KMS-11 (cell line): ENCODE measurements at regions not wholly inside any gene's neighbourhood (a gene's known extent, or its start where the extent isn't known, plus 50 kb on each side); places are given as distances from the start of the nearest gene placed in this dataset.

Experiments
- H2AFZ ChIP-seq: fragments of 200-600 bp; sonication (generic); 2 replicates; pipeline ENCODE4 v1.6.1; 2016; ENCODE audit warnings: antibody characterized with exemption, mixed run types, low read depth
- H3K27ac ChIP-seq: fragments of 200-600 bp; sonication (generic); 2 replicates; pipeline ENCODE4 v1.6.1; 2016; ENCODE audit warnings: mild to moderate bottlenecking, mixed run types
- H3K27me3 ChIP-seq: fragments of 200-600 bp; sonication (generic); 2 replicates; pipeline ENCODE4 v1.6.1; 2017; ENCODE audit warnings: mild to moderate bottlenecking, low read depth, mixed run types, moderate library complexity; ENCODE audit not compliant: insufficient read depth
- H3K36me3 ChIP-seq: fragments of 200-600 bp; sonication (generic); 2 replicates; pipeline ENCODE4 v1.6.1; 2017; ENCODE audit warnings: mild to moderate bottlenecking, mixed run types; ENCODE audit not compliant: insufficient read depth
- H3K4me1 ChIP-seq: fragments of 200-600 bp; sonication (generic); 2 replicates; pipeline ENCODE4 v1.6.1; 2016; ENCODE audit warnings: mild to moderate bottlenecking, low read depth, mixed run types; ENCODE audit not compliant: poor library complexity, severe bottlenecking
- H3K4me2 ChIP-seq: fragments of 200-600 bp; sonication (generic); 2 replicates; pipeline ENCODE4 v1.7.0; 2016; ENCODE audit warnings: mild to moderate bottlenecking, mixed run types
- H3K4me3 ChIP-seq: fragments of 200-600 bp; sonication (generic); IDR thresholded peaks from 2 replicates; pipeline ENCODE4 v1.6.1; 2017; ENCODE audit warnings: low read depth, low read length, mixed read lengths; ENCODE audit not compliant: insufficient read depth
- H3K79me2 ChIP-seq: fragments of 200-600 bp; sonication (generic); 2 replicates; pipeline ENCODE4 v1.6.1; 2016; ENCODE audit warnings: low read depth, mixed run types; ENCODE audit not compliant: insufficient read depth
- H3K9ac ChIP-seq: fragments of 200-600 bp; sonication (generic); 2 replicates; pipeline ENCODE4 v1.6.1; 2016; ENCODE audit warnings: mild to moderate bottlenecking, mixed run types
- H4K20me1 ChIP-seq: fragments of 200-600 bp; sonication (generic); 2 replicates; pipeline ENCODE4 v1.6.1; 2016; ENCODE audit warnings: mild to moderate bottlenecking, mixed run types; ENCODE audit not compliant: insufficient read depth
- TF ChIP-seq, protein P1 (sequence below): fragments of 200-600 bp; sonication (generic); conservative IDR thresholded peaks from 2 replicates; pipeline ENCODE4 v1.6.1; 2017; ENCODE audit warnings: low read depth, mild to moderate bottlenecking, antibody characterized with exemption, low read length, moderate library complexity, mixed read lengths

DNA sequence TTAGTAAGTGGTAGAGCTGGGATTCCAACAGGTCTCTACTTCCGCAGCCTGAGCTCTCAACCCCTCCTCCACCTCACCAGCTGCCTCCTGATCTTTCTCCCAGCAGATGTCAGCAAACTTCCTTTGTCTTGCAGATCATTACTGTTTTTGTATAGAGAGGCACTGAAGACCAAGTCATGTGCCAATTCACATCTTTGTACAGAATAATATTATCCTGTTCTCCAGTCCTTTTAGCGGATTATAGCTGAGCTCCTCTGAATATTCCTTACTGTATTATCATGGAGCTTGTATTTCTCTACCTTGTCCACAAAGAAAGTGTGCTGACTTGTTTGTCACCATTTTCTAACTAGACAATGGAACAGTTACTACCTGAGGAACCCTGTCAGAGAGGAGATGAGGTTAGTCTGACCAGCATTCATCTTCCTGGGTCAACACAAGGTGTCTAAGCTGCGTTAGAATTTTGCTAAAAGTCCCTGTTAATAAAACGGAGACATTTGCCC, 142.3 kb upstream of the ARHGAP5 start:
- no peak overlapping the region for H3K9ac ChIP-seq
- no peak overlapping the region for H3K4me2 ChIP-seq
- H3K4me1 ChIP-seq = no peaks in the 10 kb centered on the region
- H3K4me3 ChIP-seq = no peak overlapping the region
- TF ChIP-seq, protein P1, sequence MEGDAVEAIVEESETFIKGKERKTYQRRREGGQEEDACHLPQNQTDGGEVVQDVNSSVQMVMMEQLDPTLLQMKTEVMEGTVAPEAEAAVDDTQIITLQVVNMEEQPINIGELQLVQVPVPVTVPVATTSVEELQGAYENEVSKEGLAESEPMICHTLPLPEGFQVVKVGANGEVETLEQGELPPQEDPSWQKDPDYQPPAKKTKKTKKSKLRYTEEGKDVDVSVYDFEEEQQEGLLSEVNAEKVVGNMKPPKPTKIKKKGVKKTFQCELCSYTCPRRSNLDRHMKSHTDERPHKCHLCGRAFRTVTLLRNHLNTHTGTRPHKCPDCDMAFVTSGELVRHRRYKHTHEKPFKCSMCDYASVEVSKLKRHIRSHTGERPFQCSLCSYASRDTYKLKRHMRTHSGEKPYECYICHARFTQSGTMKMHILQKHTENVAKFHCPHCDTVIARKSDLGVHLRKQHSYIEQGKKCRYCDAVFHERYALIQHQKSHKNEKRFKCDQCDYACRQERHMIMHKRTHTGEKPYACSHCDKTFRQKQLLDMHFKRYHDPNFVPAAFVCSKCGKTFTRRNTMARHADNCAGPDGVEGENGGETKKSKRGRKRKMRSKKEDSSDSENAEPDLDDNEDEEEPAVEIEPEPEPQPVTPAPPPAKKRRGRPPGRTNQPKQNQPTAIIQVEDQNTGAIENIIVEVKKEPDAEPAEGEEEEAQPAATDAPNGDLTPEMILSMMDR = no peak
- no peaks in the 10 kb centered on the region for H3K36me3 ChIP-seq
- H3K27ac ChIP-seq = no peak overlapping the region
- no peaks in the 10 kb centered on the region for H3K27me3 ChIP-seq
- no peak overlapping the region for H2AFZ ChIP-seq
- no peaks in the 10 kb centered on the region for H4K20me1 ChIP-seq
- H3K79me2 ChIP-seq = no peaks in the 10 kb centered on the region

DNA sequence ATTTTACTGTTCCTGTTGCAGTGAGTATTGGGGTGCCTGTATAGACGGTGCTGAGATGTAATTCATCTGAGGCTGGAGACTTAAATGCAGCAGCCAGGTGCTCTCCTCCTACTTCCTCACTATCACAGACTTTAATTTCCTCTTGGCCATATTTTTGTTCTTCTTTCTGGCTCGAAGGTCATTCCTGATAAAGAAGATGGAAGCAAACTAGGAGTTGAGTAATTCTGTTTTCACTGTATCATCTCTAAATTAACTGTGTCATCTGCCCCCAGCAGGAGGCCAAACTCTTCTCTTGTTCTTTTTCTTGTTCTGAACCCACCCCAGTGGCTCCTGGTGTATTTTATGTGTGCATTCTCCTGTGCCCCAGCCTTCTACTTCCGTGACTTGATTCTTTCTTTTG, 141.7 kb upstream of the ARHGAP5 start:
- H3K79me2 ChIP-seq = no peaks in the 10 kb centered on the region
- H3K36me3 ChIP-seq = no peaks in the 10 kb centered on the region
- H3K4me2 ChIP-seq = no peak overlapping the region
- H3K27ac ChIP-seq = no peak overlapping the region
- no peak overlapping the region for H3K9ac ChIP-seq
- TF ChIP-seq, protein P1 = no peak
- no peaks in the 10 kb centered on the region for H3K4me1 ChIP-seq
- no peak overlapping the region for H2AFZ ChIP-seq
- no peaks in the 10 kb centered on the region for H3K27me3 ChIP-seq
- H3K4me3 ChIP-seq = no peak overlapping the region
- H4K20me1 ChIP-seq = no peaks in the 10 kb centered on the region

DNA sequence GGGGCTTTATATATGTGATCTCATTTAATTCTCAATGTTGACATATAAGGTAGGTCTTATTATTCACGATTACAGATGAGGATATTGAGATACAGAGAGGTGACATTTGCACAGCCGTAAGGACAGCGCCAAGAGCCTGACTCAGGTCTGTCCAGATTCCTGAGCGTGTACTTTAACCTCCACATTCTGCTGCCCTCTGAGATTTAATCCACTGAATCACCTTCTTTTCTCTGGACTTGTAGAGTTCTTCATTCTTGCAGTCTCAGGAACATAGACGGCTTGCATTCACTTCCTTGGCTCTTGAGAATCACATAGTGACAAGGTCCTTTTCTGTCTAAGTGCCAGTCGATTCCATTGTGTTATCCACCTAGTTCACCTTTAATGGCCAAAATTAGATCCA, 141.0 kb upstream of the ARHGAP5 start:
- no peak overlapping the region for H3K9ac ChIP-seq
- no peak overlapping the region for H2AFZ ChIP-seq
- no peaks in the 10 kb centered on the region for H4K20me1 ChIP-seq
- no peaks in the 10 kb centered on the region for H3K79me2 ChIP-seq
- H3K27ac ChIP-seq = no peak overlapping the region
- H3K4me3 ChIP-seq = no peak overlapping the region
- H3K4me2 ChIP-seq = no peak overlapping the region
- H3K4me1 ChIP-seq = no peaks in the 10 kb centered on the region
- TF ChIP-seq, protein P1 = no peak
- no peaks in the 10 kb centered on the region for H3K36me3 ChIP-seq
- no peaks in the 10 kb centered on the region for H3K27me3 ChIP-seq

DNA sequence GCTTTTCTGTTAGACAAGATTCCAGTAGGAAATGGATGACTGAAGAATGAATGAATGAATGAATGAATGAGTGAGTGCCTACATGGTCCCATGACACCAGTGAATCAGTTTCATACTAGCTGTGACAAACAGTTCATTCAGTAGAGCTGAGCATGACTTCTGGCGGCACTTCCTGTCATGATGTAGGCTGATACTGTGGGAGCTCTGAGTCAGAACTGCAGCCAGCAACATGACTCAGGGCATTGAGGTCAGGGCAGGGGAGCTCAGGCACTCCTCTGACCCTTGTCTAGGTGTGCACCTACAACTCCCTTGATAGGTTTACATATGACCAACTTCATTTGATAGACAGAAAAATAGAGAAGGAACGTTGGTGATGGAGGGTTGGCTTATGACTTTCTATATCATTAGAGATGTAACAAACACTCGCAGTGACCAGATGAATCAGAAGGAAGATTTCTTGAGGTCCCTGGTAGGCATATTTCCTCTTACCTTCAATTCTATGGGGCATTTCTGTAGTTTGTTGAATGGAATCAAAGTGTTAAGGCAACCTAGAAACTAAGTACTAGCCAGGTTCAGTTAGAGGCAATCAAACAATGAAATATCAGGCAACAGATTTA, 139.3 kb upstream of the ARHGAP5 start:
- Histone ChIP-seq H3K4me2 (no peak overlapping the region), H3K4me3 (no peak overlapping the region), H3K9ac (no peak overlapping the region), H4K20me1 (no peaks in the 10 kb centered on the region), H3K27me3 (no peaks in the 10 kb centered on the region), H3K79me2 (no peaks in the 10 kb centered on the region), H2AFZ (no peak overlapping the region), H3K36me3 (no peaks in the 10 kb centered on the region), H3K27ac (no peak overlapping the region), H3K4me1 (no peaks in the 10 kb centered on the region)
- TF ChIP-seq, protein P1 = no peak
